ENCODE measurements at regions not wholly inside any gene's neighbourhood (a gene's known extent, or its start where the extent isn't known, plus 50 kb on each side); places are given as distances from the start of the nearest gene placed in this dataset.

DNA sequence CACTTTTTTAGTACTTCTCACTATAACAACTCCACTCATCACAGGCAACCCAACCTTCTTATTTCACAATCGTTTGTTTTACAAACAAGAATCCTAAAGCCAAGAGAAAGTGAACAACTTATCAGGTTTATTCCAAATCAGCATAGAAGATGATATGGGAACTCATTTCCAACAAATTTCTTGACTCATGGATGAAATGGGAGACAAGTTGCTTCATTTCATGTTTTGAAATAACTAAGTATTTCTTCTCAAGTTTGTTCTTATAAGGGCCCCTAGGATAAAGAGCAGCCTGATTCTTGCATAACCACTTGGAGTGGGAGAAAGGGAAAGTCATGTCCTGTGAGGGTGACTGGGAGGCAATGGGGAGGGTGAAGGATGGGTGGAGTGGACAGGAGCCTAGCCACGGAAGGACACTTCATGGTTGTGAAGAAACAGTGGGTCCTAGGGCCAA lies 168.3 kb downstream of the DUSP6 start:
- DNase-seq: no peak

DNA sequence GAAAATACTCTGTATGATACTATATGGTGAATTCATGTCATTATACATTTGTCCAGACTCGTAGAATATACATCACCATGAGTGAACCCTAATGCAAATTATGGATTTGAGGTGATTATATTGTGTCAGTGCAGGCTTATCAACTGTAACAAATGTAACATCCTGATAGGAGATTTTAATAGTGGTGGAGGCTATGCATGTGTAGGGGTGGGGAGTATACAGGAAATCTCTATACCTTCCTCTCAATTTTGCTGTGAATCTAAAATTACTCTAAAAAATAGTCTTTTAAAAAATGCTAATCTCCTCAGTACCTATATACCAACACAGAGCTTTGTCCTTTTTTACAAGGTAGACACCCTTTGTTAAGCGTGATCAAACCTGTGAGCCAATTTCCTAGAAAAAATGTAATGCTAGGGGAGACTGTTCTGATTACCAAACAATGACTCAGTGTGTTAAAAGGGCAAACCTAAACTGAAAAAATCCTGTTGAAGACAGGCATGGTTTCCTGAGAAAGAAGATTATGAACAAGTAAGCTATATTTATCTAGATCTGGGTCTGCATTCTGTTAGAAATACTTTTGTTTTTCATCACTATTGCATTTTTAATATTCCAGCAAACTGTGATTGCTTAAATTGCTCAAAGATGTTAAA lies 170.9 kb downstream of the DUSP6 start:
- DNase-seq: no peak

DNA sequence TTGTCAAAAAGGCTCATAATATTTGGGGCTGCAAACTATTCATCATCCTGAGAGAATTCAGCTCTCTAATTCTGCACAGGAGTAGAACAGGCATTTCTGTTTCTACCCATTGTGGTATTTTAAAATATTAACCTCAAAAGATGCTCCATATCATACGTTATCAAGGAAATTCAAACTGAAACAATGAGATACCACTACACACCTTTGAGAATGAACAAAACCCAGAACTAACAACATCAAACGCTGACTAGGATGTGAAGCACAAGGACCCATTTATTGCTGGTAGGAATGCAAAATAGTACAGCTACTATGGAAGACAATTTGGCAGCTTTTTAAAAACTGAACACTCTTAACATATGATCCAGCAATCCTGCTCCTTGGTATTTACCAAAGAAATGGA lies 171.8 kb downstream of the DUSP6 start:
- DNase-seq: no peak

DNA sequence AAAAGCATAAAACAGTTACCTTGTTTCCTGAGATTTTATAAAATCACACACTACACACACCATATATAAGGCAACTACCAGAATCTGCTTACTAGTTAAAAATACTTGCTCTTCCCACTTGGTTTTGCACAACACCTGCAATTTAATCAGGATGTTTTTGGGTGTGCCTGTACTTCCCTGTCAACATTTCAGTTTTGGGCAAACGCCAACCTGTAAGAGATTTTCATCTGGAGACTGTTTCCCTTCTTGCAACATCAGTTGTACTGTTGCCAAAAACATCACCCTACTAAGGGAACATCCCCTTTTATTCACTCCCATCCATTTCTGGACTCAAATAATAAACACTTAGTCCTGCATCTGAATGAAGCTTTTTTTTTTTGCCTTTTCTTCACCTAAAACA lies 172.3 kb downstream of the DUSP6 start:
- DNase-seq: no peak

DNA sequence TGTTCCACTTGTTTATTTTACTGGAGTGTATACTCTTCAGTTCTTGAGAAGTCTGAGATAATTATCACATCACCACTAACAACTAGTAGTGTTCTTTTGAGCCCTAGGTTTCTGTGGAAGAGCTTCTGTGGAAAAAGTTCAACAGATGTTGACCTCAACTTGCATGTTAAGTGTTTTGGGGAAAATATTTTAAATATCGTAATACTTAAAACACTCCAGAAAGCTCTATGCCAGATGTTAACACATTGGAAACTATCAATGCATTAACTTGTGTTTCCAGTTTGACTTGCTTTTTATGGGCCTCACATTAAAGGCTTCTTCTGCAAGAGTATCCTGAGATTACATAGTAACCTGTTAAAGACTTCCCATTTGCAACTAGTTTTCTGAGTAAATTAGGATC lies 173.1 kb downstream of the DUSP6 start:
- no peak for DNase-seq

DNA sequence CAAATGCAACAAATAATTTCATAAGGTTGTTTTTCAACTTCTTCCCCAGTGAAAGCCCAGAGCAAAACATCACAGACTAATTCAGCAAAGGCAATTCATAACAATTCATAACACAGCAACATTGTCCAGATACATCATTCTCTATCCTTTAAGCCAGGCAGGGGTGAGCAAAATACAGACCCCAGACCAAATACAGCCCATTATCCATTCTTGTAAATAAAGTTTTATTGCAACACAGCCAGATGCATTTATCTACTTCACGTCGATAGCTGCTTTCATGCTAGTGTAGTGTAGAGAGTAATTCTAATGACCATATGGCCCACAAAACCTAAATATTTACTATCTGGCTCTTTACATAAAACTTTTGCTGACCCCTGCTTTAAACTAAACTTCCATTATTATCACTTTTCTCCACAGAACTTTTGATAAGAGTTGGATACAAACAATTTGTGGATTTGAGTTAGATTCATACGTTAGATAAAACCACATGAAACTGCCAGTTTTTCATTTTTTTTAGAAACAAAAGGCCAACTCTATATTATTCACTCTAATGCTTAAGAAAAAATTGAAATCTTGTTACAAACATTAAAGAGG lies 174.4 kb downstream of the DUSP6 start:
- DNase-seq: no peak

DNA sequence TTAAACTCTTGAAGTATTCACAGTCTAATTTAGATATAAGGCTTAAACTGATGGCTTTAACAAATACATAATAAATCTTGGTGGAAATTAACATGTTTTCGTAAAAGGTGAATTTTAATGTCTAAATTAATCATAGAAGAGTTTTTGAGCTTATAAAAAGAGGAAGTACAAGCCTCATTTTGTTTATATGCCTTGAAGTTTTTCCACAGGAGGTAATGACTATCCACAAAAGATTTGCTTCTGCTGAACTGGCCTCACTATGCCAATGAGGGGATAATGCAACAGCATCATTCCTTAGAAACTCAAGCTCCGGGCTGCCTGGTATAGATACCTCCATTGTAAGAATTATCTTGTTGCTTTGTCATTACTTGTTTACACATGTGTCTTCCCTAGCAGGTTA lies 175.6 kb downstream of the DUSP6 start:
- no peak for DNase-seq

DNA sequence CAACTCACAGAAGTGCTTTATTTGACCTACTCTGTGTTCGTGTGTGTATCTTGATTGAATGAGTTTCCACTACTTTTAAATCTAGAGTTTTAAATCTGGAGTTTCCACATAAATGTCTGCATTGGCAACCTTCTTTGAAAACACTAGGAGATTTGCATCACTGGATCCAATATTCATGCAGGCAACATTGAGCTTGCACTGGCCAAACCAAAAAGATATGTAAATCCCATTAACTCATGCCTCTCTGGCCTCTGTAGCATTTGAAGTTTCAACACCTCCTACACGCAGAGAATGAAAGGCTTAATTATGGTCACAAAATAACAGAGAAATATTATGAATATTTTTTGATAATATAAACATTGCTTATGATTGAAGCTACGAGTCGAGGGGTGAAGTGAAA lies 178.6 kb downstream of the DUSP6 start:
- DNase-seq: no peak

DNA sequence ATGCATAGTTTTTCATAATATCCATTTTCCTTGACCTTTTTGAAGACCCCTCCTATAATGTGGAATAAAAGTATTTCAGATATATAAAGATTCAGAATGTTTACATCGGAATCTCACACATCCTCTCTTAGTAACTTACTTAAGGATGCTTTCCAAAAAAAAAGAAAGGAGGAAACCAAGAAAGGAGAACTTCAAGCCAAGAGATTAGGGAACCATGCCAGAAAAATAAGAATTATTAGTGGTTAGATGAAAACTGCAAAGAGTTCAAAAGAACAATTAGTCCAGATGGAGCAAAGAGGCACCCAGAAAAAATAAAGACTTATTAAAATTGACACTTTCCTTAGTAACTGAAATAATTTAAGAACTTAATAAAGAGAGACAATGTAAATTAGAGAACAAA lies 179.2 kb downstream of the DUSP6 start:
- no peak for DNase-seq

DNA sequence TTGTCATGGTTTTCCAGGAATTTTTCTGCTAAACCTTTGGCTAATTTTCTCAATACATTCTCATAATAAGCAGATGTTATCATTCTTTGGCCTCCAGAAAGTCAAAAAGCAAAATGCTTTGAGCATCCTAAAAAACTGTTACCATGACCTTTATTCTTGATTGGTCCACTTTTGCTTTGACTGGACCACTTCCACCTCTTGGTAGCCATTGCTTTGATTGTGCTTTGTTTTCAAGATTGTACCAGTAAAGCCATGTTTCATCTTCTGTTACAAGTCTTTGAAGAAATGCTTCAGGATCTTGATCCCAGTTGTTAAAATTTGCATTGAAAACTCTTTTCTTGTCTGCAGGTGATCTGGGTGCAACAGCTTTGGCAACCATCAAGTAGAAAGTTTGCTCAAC lies 180.1 kb downstream of the DUSP6 start:
- no peak for DNase-seq

DNA sequence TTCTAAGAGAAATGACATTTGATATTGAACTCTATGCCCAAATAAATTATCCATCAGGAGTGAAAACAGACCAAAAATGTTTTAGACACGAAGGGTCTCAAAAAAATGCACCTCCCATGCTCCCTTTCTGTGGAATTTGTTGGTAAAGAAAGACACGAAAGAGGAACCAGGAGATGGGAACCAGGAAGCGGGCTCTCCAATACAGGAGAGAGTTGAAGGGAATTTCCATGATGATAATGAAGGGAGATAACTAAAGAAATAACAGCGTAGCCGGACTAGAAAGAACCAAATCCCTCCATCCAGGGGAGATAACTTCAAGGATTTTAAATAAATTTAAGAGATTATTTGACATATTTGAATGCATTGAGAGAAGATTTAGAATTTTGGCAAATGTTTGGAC lies 183.0 kb downstream of the DUSP6 start:
- no peak for DNase-seq

DNA sequence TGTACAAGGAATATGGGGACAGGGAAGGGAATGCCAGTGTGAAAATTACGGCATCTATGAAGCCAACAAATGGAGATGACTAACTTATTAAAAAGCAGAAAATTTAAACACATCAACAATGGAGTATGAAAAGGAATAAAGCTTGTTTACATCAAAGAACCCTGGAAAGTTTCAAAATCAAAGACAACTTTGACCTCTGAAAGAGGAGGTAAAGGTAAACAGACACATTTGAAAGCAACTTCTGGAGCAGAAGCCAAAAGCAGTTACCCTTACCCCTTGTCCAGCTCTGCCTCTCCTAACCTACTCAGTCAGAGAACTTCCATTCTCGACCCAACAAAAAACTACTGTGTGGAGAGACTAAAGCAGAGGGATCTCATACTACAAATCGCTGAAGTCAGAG lies 184.3 kb downstream of the DUSP6 start:
- no peak for DNase-seq

DNA sequence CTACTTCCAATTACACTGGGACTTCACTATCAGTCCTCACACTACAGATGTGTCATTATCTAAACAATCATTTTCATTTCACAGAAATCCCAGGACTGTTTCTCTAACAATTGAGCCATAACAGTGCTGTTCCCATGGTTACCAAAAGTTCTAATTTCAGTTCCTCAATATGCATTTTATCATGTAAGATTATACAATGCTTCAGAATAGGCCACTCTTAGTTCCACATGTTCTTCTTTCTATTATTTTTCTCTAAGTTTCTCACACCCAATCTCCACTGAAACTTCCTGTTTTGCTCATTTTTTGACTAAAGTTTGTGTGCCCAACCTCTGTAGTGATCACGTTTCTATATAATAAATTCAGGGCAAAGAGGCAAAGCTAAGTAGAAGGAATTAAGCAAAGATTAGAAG lies 185.8 kb downstream of the DUSP6 start:
- no peak for DNase-seq

DNA sequence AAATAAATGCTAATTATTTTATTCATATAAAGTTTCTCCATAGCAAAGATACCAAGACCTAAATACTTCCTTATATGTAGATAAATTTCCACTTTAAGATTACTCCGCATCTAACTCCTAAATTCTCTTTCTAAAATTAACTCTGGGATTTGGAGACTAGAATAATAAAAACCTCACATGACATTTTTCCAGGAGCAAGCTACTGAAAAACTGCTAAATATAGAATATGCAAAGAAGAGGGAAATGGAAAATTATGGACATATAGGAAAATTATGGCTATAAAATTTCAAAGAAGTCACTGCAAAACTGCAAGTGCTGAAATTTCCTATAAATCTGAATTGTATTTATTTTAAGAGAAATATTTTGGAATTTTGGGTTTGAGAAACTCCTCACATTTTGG lies 186.2 kb downstream of the DUSP6 start:
- no peak for DNase-seq

DNA sequence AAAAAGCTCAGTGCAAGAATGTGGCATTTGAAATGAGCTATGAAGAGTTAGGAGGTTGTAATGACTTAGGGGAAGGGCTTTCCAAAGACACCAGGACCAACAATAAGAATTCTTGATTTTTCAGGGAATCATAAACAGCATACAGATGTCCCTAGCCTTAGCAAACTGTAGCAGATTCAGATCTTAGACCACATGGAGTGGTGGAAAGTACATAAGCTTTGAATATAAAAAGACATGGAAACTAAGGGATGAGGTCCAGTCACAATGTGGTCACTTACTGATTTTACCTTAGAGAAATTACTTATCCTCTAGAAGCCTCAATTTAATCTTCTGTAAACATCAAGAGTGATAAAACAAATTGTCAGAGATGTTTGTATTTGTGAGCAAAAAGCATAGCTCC lies 186.6 kb downstream of the DUSP6 start:
- DNase-seq: no peak

DNA sequence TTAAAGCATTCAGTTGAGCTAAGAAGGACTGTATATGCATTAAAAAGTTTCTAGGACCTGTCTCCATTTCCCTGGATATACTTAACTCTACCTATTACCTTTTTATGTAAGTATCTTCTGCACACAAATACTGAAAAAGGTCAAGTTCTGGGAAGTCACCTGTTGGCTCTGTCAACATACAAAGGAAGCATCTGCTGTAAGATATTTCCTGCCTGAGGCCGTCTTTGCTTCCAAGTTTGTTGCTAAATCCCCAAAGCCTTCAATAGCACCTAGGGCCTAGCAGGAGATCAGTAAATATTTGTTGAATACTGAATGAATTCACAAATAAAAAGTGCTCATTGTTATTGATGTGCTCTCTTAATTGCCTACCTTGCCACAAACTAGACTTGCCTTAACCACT lies 188.4 kb downstream of the DUSP6 start:
- DNase-seq: no peak

DNA sequence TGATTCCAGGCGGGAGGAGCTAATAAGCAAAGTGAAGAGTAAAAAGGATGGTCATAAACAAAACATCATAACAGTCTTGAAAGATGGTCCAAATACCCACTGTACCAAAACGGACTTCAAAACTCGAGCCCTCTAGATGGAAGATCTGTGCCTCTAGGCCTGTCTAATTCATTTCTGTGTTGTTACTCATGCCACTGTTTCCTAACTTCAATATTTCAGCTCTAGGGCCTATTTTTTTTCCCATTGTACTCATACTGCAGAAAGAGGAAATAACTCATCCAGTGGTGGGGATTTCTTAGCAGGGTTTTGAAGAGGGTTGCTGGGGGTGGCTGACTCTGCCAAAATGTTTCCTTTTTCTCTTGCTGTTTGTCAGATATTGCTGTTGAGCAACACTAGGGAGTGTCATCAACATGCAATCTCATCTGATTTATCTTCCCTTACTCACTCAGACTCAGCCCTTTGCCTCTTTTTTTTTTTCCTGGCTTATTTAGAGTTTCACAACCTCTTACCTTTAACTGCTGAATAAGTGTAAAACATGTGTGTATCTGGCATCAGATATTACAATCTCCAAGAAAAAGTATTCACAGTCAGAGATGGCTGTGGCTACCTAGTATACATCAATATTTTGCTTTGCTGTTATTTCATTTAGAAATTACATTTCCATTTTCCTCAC lies 189.6 kb downstream of the DUSP6 start:
- peak; percentile 2 for DNase-seq

DNA sequence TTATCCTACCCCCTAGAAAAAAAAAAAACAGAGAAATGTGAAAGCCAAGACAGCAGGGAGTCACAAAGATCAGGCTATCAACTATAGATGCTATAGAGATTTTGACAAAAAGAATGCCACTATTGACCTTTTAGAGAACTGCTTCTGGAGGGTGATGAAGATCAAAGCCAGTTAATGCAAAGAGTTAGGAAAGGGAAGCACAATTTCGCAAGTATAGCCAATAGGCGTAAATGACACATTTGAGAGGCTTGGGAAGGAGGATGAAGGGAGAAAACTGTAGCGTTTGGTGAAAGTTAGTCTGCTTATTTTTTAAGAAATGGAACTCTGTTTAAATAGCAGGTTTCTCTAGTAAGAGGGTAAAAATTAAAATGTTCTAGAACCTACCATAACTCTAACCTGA lies 190.7 kb downstream of the DUSP6 start:
- DNase-seq: no peak

DNA sequence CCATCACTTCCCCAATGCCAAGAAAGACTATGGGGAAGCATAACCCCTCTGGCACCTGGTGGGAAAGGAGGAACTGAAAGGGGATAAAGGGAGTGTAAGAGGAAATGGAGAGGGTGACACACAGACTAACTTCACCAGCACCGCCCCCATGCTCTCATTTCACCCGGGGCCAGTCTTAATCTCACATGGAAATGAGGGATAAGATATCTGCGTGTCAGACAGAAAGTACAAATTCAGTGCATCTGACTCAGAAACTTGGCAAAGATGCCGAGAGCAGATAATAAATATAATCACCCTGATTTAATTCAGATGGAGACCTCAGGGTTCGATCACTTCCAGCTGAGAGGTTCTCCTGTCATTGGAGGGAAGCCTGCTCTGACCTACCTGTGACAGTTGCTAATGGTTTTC lies 191.6 kb downstream of the DUSP6 start:
- DNase-seq: no peak

DNA sequence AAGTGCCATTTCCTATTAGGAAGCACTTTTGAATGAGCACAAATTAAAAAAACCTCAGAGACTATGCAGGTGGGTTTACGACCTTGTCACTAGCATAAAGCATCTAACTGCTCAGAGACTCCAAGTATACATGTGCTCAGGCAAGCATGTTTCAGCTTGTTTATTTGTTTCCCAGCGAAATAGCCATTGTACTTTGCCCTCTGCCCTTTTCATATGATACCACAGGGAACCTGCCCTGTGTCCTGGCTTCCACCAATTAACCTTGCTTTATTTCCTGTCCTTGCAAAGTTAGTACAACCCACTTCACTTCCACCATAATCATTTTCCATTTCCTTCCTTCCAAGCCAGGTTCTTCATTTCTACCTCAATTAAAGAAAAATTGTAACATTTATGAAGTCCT lies 194.9 kb downstream of the DUSP6 start:
- no peak for DNase-seq

DNA sequence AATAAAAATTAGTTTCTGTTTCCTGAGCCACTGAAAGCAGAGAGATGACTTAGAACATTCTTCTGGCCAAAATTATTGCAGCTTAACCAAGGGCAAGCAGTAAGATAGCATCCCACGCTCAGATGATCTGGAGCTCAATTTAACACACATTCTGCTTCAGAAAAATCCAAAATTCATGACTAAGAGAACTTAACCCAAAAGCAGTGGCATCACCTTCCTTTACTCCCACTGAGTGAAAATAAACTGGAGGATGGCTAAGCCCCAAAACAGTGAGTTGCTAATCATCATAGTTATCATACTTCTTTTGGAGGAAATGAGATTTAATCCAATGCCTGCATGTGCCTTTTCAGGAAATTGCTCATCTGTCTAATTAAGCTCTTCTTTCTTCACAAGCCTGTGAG lies 195.4 kb downstream of the DUSP6 start:
- no peak for DNase-seq

DNA sequence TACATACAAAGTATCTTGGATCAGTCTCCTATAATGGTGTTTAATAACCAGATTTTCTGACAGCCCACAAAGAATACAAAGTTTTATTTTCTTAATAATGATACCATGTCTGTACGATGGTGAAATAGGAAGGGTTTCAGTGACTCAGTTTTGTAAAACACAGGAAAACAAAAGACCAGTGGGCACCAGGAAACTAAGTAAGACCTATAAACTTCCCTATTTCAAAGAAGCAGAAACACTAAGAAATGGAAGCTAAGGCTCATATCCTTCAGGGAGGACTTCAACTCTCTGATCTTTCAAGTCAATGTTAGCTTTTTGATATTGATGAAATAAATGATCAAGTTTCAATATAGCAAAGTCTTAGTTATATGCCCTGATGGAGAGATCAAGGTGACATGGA lies 196.0 kb downstream of the DUSP6 start:
- no peak for DNase-seq

DNA sequence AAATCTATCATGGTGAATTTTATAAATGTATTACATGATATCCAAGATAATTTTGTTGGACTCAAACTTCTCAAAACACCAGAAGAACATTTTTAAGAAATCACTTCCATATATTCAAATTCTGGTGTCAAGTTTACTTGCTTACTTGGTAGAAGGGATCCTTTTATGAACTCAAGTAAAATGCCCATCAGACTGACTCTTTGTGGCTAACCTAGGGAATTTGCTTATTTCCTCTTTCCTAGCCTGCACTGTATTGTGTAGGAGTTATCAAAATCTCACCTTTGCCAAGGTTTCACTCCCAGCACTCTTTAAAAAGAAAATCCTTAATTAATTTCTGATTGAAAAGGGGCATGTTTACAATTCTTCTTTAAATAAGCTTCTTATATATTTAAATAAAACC lies 196.5 kb downstream of the DUSP6 start:
- no peak for DNase-seq

DNA sequence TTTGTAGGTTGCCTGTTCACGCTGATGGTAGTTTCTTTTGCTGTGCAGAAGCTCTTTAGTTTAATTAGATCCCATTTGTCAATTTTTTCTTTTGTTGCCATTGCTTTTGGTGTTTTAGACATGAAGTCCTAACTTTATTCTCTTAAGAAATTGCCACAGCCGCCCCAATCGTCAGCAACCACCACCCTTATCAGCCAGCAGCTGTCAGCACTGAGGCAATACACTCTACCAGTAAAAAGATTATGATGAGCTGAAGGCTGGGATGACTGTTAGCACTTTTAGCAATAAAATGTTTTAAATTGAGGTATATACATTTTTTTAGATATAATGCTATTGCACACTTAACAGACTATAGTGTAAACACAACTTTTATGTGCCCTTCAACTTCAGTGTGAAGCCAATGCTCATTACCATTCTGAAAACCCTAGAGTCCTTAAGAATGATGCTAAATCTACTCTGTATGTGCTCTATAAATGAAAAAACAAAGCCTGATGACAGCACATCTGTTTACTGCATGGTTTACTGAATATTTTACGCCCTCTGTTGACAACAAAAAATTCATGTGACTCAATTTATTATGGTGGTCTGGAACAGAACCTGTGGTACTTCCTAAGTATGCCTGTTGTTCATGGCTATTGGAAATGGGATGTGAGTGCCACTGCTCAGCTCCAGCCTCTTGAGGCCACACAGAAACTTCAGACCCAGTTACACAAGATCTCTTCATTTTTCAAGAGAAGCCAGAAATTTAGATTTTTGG lies 197.4 kb downstream of the DUSP6 start:
- no peak for DNase-seq

All from CD4-positive, alpha-beta T cell treated with Interleukin-6 for 4 hours (primary cell).